VCaP (cell line): ENCODE measurements at regions not wholly inside any gene's neighbourhood (a gene's known extent, or its start where the extent isn't known, plus 50 kb on each side); places are given as distances from the start of the nearest gene placed in this dataset.

ENCODE experiments used
- H3K27ac ChIP-seq: fragments of 450-650 bp; 2 replicates; pipeline ENCODE4 v1.5.1; 2017
- TF ChIP-seq, protein P1 (sequence below): fragments of 450-650 bp; conservative IDR thresholded peaks from 2 replicates; pipeline ENCODE4 v1.5.1; 2017; ENCODE audit warnings: mild to moderate bottlenecking, moderate library complexity

DNA sequence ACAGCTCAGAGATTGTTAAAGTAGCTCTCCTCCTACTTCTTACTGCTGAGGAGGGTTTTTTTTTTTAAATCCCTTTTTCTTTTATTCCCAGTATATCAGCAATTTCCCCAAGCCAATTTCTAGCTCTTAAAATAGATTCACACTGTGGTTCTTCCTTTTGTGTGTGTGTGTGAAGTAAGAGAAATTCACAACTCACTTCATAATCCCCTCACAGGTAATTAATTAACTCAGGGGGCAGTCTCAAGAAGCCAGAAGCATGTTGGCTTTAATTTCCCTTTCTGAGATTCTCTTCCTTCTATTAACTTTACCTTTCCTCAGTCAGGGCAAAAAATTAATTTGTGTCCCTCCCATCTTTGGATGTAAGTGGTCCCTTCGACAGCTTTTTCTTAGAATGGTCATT lies 71.0 kb upstream of the HMHB1 start:
- TF ChIP-seq, protein P1, sequence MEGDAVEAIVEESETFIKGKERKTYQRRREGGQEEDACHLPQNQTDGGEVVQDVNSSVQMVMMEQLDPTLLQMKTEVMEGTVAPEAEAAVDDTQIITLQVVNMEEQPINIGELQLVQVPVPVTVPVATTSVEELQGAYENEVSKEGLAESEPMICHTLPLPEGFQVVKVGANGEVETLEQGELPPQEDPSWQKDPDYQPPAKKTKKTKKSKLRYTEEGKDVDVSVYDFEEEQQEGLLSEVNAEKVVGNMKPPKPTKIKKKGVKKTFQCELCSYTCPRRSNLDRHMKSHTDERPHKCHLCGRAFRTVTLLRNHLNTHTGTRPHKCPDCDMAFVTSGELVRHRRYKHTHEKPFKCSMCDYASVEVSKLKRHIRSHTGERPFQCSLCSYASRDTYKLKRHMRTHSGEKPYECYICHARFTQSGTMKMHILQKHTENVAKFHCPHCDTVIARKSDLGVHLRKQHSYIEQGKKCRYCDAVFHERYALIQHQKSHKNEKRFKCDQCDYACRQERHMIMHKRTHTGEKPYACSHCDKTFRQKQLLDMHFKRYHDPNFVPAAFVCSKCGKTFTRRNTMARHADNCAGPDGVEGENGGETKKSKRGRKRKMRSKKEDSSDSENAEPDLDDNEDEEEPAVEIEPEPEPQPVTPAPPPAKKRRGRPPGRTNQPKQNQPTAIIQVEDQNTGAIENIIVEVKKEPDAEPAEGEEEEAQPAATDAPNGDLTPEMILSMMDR: no peak
- H3K27ac ChIP-seq: no peak overlapping the region; the same call in 1 of the 2 replicates

DNA sequence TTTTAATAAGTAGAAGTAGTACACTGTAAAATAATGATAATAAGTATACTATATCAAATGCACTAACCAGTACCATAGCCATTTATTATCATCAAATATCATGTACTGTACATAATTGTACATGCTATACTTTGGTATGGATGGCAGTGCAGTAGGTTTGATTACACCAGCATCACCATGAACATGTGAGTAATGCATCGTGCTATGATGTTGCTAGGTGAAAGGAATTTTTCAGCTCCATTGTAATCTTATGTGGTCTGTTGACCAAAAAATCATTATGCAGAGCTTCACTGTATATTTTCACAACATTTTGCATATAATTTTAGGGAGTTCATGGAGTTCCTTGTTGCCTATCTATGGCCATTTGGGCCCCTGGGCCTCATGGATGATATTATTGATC lies 72.2 kb upstream of the HMHB1 start:
- TF ChIP-seq, protein P1: no peak
- H3K27ac ChIP-seq: no peak overlapping the region

DNA sequence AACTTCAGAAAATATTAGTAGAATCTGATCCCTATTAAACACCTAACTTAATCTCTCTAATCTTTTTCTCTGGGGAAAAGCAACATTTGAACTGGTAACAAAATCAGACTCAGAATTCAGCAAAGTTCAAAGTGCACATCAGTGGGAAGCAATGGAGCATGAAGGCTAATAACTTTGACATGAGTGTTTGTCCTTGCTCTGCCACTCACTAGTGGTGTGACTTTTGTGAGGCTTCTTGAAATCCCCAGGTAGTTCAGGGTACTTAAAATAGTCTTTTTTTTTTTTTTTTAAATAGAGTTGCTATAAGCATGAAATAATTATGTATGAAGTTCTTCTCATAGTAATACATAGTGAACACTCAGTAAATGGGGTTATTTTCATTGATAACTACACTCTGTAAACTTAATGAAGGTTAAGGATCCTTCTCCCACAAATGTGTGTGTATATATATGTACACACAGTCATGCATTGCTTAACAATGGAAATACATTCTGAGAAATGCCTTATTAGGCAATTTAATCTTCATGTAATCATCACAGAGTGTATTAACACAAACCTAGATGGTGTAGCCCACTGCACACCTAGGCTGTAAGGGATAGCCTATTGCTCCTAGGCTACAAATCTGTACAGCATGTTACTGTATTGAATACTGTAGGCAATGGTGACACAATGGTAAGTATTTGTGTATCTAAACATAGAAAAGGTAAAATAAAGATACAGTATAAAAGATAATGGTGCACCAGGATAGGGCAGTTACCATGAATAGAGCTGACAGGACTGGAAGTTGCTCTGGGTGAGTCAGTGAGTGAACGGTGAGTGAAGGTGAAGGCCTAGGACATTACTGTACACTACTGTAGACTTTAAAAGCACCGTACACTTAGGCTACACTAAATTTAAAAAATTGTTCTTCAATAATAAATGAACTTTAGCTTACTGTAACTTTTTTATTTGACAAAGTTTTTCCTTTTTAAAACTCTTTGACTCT lies 73.3 kb upstream of the HMHB1 start:
- TF ChIP-seq, protein P1: no peak
- H3K27ac ChIP-seq: no peak overlapping the region

DNA sequence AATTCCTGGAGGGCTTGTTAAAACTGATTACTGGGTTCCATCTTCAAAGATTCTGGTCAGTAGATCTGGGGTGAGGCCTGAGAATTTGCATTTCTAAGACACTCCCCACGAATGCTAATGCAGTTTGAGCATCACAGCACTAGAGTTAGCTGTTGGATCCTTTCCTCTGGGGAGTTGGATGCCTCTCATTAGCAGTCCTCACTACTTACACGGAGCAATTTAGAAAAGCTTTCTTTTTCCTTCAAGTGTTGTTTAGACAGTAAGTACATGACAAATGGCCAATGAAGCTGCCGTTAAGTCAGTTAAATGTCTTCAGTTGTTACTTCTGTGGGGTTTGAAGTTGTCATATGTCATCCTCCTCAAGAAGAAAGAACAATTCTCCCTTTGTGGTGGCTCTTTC lies 74.9 kb upstream of the HMHB1 start:
- H3K27ac ChIP-seq: no peak overlapping the region

DNA sequence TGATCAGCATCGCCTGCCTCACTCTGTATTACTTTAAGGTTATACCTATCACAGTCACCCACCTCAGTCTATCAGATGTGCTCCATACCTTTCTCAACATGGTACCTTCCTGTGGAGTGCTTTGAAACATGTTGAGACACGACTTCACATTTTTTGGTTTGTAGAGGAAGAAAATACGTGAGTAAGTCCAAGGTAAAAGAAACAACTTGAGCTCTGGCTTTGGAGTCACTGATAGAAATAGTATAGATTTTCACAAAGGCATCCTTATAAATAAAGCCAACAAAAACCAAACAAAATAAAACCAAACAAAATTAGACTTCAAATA lies 77.5 kb upstream of the HMHB1 start:
- TF ChIP-seq, protein P1: no peak

More for the DNA sequence above, 74.9 kb upstream of the HMHB1 start:
- TF ChIP-seq, protein P1: no peak

DNA sequence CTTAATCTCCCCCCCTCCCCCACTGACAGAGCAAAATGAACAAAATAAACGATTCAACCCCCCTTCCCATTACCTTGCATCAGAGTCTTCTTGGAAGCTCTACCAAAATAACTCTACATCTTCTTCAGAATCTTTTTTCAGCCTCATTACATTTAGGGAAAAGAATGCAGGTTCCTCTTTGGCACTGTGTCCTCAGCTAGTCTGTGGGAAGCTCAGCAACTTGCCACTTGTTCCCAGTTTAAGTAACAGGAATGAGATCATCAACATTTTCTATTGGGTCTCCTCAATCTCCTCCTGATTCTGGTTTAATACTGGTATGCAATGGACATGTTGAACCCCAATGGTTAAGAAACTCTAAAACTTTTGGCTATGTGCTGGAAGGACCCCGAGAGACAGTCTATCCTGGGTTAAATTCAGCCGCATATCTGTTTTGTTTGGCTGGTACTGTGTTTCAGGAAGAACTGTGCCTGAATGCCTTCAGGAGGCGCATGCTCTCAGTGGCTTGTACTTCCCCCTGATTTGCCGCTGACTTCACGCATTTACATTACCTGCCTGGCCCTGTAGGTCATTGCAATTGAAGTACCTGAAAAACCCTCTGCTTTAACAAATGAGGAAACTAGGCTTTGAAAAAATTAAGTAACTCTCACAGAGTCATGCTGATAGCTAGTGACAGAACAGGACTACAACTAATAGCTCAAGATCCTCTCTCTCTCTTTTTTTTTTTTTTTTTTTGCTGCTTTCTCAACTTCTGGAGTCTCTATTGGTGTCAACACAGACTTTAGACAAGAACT lies 78.1 kb upstream of the HMHB1 start:
- H3K27ac ChIP-seq: no peak overlapping the region
- TF ChIP-seq, protein P1: no peak

More for the DNA sequence above, 77.5 kb upstream of the HMHB1 start:
- no peak overlapping the region for H3K27ac ChIP-seq

DNA sequence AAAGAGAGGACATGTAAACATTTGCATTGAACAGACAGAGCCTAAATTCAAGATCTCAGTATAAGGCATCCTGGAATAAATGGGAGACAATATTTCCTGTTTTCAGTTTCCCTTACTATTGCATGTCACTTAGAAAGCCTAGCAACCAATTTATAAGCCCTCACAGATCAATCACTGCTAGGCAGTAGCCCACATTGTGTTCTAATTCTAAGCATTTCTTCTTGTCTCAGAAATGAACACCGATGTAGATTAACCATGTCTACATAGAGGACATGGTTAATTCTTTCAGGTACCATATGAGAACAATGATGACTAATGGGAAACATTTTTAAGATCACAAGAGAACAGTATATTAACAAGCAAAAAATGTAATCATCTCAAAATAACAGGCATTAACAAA lies 79.6 kb upstream of the HMHB1 start:
- no peak overlapping the region for H3K27ac ChIP-seq
- TF ChIP-seq, protein P1: no peak
